ENCODE measurements at regions not wholly inside any gene's neighbourhood (a gene's known extent, or its start where the extent isn't known, plus 50 kb on each side); places are given as distances from the start of the nearest gene placed in this dataset.

GRCh38 chr9:87305151-87305550, 192.5 kb upstream of the DAPK1 start:
- Histone ChIP-seq H3K9me2 (ENCODE audit: insufficient read depth, low read length) (no peaks in the 10 kb centered on the region), H4K20me1 (ENCODE audit: insufficient read depth, low read length) (no peaks in the 10 kb centered on the region), H3K79me2 (ENCODE audit: insufficient read depth, low read depth, low read length) (no peaks in the 10 kb centered on the region), H3K4me3 (ENCODE audit: low read depth, low read length, poor library complexity, severe bottlenecking) (no peak overlapping the region), H3K4me1 (ENCODE audit: insufficient read depth, low read length, poor library complexity, severe bottlenecking) (no peaks in the 10 kb centered on the region), H3K9me3 (ENCODE audit: low read length) (no peaks in the 10 kb centered on the region), H3K27ac (ENCODE audit: low read depth, low read length, poor library complexity, severe bottlenecking) (no peak overlapping the region), H2AFZ (ENCODE audit: low read length) (no peak overlapping the region), H3K36me3 (ENCODE audit: insufficient read depth, low read length) (no peaks in the 10 kb centered on the region), H3K4me2 (ENCODE audit: low read length) (no peak overlapping the region)
- ChIA-PET CTCF (ENCODE audit: unreplicated experiment) (no interaction called here), POLR2A (no interaction called here)
- no peak for TF ChIP-seq EZH2phosphoT487 (IDR thresholded peaks at IDR 0.05; ENCODE audit: borderline replicate concordance, low read depth, low read length)
- TF ChIP-seq, protein P1, sequence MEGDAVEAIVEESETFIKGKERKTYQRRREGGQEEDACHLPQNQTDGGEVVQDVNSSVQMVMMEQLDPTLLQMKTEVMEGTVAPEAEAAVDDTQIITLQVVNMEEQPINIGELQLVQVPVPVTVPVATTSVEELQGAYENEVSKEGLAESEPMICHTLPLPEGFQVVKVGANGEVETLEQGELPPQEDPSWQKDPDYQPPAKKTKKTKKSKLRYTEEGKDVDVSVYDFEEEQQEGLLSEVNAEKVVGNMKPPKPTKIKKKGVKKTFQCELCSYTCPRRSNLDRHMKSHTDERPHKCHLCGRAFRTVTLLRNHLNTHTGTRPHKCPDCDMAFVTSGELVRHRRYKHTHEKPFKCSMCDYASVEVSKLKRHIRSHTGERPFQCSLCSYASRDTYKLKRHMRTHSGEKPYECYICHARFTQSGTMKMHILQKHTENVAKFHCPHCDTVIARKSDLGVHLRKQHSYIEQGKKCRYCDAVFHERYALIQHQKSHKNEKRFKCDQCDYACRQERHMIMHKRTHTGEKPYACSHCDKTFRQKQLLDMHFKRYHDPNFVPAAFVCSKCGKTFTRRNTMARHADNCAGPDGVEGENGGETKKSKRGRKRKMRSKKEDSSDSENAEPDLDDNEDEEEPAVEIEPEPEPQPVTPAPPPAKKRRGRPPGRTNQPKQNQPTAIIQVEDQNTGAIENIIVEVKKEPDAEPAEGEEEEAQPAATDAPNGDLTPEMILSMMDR (conservative IDR thresholded peaks at IDR 0.05; ENCODE audit: low read length) = no peak
- no peak for DNase-seq (ENCODE audit: low spot score)
- no TSS peak for BruUV-seq (replicated peaks)
- intact Hi-C loops (cut with micrococcal nuclease; ENCODE audit: unreplicated experiment) = no loop called here

DNA sequence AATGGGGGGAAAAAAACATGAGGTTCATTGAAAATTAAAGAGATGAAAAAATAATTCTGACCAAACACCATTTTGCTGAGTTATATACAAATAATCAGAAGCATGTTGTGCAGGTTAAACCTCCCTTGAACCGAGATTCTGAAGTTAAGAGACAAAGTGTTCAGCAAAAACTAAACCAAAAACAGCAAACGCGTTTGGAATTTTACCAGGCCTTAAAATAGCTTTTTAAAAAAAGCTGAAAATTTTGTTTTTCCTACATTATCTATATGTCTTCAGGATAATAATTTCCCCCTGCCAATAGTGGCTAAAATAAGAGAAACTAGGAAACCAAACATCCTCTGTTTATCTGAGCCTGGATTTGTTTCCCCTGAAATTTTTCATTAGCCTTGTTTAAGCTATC, 191.7 kb upstream of the DAPK1 start:
- CTCF ChIA-PET (ENCODE audit: unreplicated experiment) = no interaction called here
- H3K9me2 ChIP-seq (ENCODE audit: insufficient read depth, low read length) = no peaks in the 10 kb centered on the region
- H4K20me1 ChIP-seq (ENCODE audit: insufficient read depth, low read length) = no peaks in the 10 kb centered on the region
- no peaks in the 10 kb centered on the region for H3K36me3 ChIP-seq (ENCODE audit: insufficient read depth, low read length)
- H3K4me1 ChIP-seq (ENCODE audit: insufficient read depth, low read length, poor library complexity, severe bottlenecking) = no peaks in the 10 kb centered on the region
- no peak for DNase-seq (ENCODE audit: low spot score)
- BruUV-seq (replicated peaks) = no TSS peak
- POLR2A ChIA-PET = interaction anchor here (0.6 kb wide), 1 partner anchor 1239 kb away, joined by 3 read pairs; no protein-coding TSS in a partner anchor
- H3K4me3 ChIP-seq (ENCODE audit: low read depth, low read length, poor library complexity, severe bottlenecking) = no peak overlapping the region
- intact Hi-C loops (cut with micrococcal nuclease; ENCODE audit: unreplicated experiment) = no loop called here
- TF ChIP-seq EZH2phosphoT487 (IDR thresholded peaks at IDR 0.05; ENCODE audit: borderline replicate concordance, low read depth, low read length) = no peak
- TF ChIP-seq, protein P1 (conservative IDR thresholded peaks at IDR 0.05; ENCODE audit: low read length) = no peak
- H2AFZ ChIP-seq (ENCODE audit: low read length) = no peak overlapping the region
- no peak overlapping the region for H3K27ac ChIP-seq (ENCODE audit: low read depth, low read length, poor library complexity, severe bottlenecking)
- no peak overlapping the region for H3K4me2 ChIP-seq (ENCODE audit: low read length)
- no peaks in the 10 kb centered on the region for H3K79me2 ChIP-seq (ENCODE audit: insufficient read depth, low read depth, low read length)
- H3K9me3 ChIP-seq (ENCODE audit: low read length) = no peaks in the 10 kb centered on the region

- Histone ChIP-seq H3K4me1 (ENCODE audit: insufficient read depth, low read length, poor library complexity, severe bottlenecking) (no peaks in the 10 kb centered on the region), H3K36me3 (ENCODE audit: insufficient read depth, low read length) (no peaks in the 10 kb centered on the region), H3K9me3 (ENCODE audit: low read length) (no peaks in the 10 kb centered on the region), H3K4me3 (ENCODE audit: low read depth, low read length, poor library complexity, severe bottlenecking) (no peak overlapping the region), H4K20me1 (ENCODE audit: insufficient read depth, low read length) (no peaks in the 10 kb centered on the region), H3K27ac (ENCODE audit: low read depth, low read length, poor library complexity, severe bottlenecking) (no peak overlapping the region), H3K4me2 (ENCODE audit: low read length) (no peak overlapping the region), H2AFZ (ENCODE audit: low read length) (no peak overlapping the region), H3K9me2 (ENCODE audit: insufficient read depth, low read length) (no peaks in the 10 kb centered on the region), H3K79me2 (ENCODE audit: insufficient read depth, low read depth, low read length) (no peaks in the 10 kb centered on the region)
- TF ChIP-seq, protein P1 (conservative IDR thresholded peaks at IDR 0.05; ENCODE audit: low read length) = no peak
- no peak for TF ChIP-seq EZH2phosphoT487 (IDR thresholded peaks at IDR 0.05; ENCODE audit: borderline replicate concordance, low read depth, low read length)
- POLR2A ChIA-PET = no interaction called here
- CTCF ChIA-PET (ENCODE audit: unreplicated experiment) = no interaction called here
- DNase-seq (ENCODE audit: low spot score) = no peak
- BruUV-seq (replicated peaks) = no TSS peak
- intact Hi-C loops (cut with micrococcal nuclease; ENCODE audit: unreplicated experiment) = no loop called here
These were observed 189.8 kb upstream of the DAPK1 start for GRCh38 chr9:87307848-87308247.

Data from OCI-LY7 (cell line).